ENCODE measurements at regions not wholly inside any gene's neighbourhood (a gene's known extent, or its start where the extent isn't known, plus 50 kb on each side); places are given as distances from the start of the nearest gene placed in this dataset.

- H3K4me1 ChIP-seq, result peaks cover 46% of the 10 kb centered on the region
- WGBS, result 40% methylated on average over 2 of the region's 2 CpGs
- H3K27ac ChIP-seq, result peak overlapping the region; percentile 19
- H3K27me3 ChIP-seq, result no peaks in the 10 kb centered on the region
- no peak for DNase-seq (ENCODE audit: low spot score in 2 of 2)
- H3K4me3 ChIP-seq, result no peak overlapping the region
- H3K36me3 ChIP-seq, result no peaks in the 10 kb centered on the region
- TF ChIP-seq POLR2A (IDR thresholded peaks at IDR 0.05) (no peak), POLR2AphosphoS5 (IDR thresholded peaks at IDR 0.05) (no peak), EP300 (IDR thresholded peaks at IDR 0.05) (no peak)
- TF ChIP-seq, protein P1, sequence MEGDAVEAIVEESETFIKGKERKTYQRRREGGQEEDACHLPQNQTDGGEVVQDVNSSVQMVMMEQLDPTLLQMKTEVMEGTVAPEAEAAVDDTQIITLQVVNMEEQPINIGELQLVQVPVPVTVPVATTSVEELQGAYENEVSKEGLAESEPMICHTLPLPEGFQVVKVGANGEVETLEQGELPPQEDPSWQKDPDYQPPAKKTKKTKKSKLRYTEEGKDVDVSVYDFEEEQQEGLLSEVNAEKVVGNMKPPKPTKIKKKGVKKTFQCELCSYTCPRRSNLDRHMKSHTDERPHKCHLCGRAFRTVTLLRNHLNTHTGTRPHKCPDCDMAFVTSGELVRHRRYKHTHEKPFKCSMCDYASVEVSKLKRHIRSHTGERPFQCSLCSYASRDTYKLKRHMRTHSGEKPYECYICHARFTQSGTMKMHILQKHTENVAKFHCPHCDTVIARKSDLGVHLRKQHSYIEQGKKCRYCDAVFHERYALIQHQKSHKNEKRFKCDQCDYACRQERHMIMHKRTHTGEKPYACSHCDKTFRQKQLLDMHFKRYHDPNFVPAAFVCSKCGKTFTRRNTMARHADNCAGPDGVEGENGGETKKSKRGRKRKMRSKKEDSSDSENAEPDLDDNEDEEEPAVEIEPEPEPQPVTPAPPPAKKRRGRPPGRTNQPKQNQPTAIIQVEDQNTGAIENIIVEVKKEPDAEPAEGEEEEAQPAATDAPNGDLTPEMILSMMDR (IDR thresholded peaks at IDR 0.05), result no peak
- H3K9me3 ChIP-seq, result no peaks in the 10 kb centered on the region
Observed at GRCh38 chr9:13487498-13487897, 208.0 kb upstream of the MPDZ start.

DNA sequence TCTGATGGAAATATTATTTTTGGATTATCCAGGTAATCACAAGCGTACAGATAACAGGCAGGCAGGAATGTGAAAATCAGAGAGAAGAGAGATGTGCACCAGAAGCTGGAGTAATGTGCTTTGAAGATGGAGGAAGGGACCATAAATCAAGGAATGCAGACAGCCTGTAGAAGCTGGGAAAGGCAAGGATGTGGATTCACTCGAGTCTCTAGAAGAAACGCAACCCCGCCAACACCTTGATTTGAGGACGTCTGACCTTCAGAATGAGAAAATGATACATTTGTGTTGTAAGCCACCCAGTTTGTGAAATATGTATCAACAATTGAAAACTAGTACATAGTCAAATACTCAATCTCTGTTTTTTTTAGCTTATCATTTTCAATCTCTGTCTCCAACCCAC lies 207.6 kb upstream of the MPDZ start:
- H3K4me3 ChIP-seq, result no peak overlapping the region
- no peaks in the 10 kb centered on the region for H3K36me3 ChIP-seq
- DNase-seq (ENCODE audit: low spot score in 2 of 2), result no peak
- TF ChIP-seq POLR2A (IDR thresholded peaks at IDR 0.05) (no peak), EP300 (IDR thresholded peaks at IDR 0.05) (no peak), POLR2AphosphoS5 (IDR thresholded peaks at IDR 0.05) (no peak)
- TF ChIP-seq, protein P1 (IDR thresholded peaks at IDR 0.05), result no peak
- H3K27me3 ChIP-seq, result no peaks in the 10 kb centered on the region
- no peaks in the 10 kb centered on the region for H3K9me3 ChIP-seq
- H3K4me1 ChIP-seq, result peaks cover 46% of the 10 kb centered on the region
- peak overlapping the region; percentile 19 for H3K27ac ChIP-seq
- 84% methylated on average over 5 of the region's 5 CpGs for WGBS

- TF ChIP-seq, protein P1 (IDR thresholded peaks at IDR 0.05), result no peak
- peak in 2 of 3 donors; percentile 44 to 58 for TF ChIP-seq POLR2AphosphoS5 (IDR thresholded peaks at IDR 0.05)
- peak overlapping the region; percentile 64 for H3K27ac ChIP-seq
- WGBS, result 29% methylated on average over 3 of the region's 3 CpGs
- H3K4me1 ChIP-seq, result peaks cover 28% of the 10 kb centered on the region
- H3K27me3 ChIP-seq, result no peaks in the 10 kb centered on the region
- no peak overlapping the region for H3K4me3 ChIP-seq
- no peak for DNase-seq (ENCODE audit: low spot score in 2 of 2)
- H3K9me3 ChIP-seq, result no peaks in the 10 kb centered on the region
- H3K36me3 ChIP-seq, result no peaks in the 10 kb centered on the region
Observed at GRCh38 chr9:13485068-13485596, 205.6 kb upstream of the MPDZ start.

- Histone ChIP-seq H3K27ac (peak overlapping the region; percentile 64), H3K9me3 (no peaks in the 10 kb centered on the region), H3K4me1 (peaks cover 26% of the 10 kb centered on the region), H3K27me3 (no peaks in the 10 kb centered on the region), H3K36me3 (no peaks in the 10 kb centered on the region), H3K4me3 (no peak overlapping the region)
- WGBS, result 95% methylated on average over 3 of the region's 3 CpGs
- no peak for DNase-seq (ENCODE audit: low spot score in 2 of 2)
- TF ChIP-seq POLR2A (IDR thresholded peaks at IDR 0.05) (no peak), POLR2AphosphoS5 (IDR thresholded peaks at IDR 0.05) (no peak), EP300 (IDR thresholded peaks at IDR 0.05) (no peak)
- TF ChIP-seq, protein P1 (IDR thresholded peaks at IDR 0.05), result no peak
Observed at GRCh38 chr9:13484186-13484585, 204.7 kb upstream of the MPDZ start.

DNA sequence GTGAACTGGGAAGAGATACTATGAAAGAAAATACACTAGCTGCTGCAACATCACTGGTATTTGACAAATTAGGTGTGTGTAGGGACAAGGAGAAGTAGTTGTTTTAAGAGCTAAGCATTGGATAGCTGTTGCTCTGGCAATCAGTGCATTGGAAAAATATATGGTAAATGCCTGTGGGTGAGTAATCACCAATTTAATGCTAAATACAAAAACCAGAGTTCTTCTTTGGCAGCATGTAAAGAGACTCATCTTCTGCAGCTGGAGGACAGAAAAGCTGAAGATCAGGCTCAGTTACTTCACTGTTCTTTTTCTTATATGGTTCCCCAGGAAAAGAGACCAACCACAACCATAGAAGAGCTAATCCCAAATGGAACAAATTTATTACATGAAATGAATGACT lies 201.8 kb upstream of the MPDZ start:
- Histone ChIP-seq H3K27ac (no peak overlapping the region), H3K27me3 (no peaks in the 10 kb centered on the region), H3K36me3 (no peaks in the 10 kb centered on the region), H3K9me3 (no peaks in the 10 kb centered on the region), H3K4me3 (no peak overlapping the region), H3K4me1 (peaks cover 19% of the 10 kb centered on the region)
- TF ChIP-seq EP300 (IDR thresholded peaks at IDR 0.05) (no peak), POLR2A (IDR thresholded peaks at IDR 0.05) (no peak), POLR2AphosphoS5 (IDR thresholded peaks at IDR 0.05) (no peak)
- TF ChIP-seq, protein P1 (IDR thresholded peaks at IDR 0.05), result no peak
- no peak for DNase-seq (ENCODE audit: low spot score in 2 of 2)

Measured in suprapubic skin (tissue), 4 donors.